Lower lobe of right lung (tissue), 2 donors: ENCODE measurements at regions not wholly inside any gene's neighbourhood (a gene's known extent, or its start where the extent isn't known, plus 50 kb on each side); places are given as distances from the start of the nearest gene placed in this dataset.

Experiments used
- ATAC-seq, 2 donors: fragments of 200-7000 bp; cut with Tn5 transposase; one replicate each; pipeline ENCODE4 v1.9.1; 2020 to 2022; ENCODE audit warnings: mild to moderate bottlenecking in 2 of 2, moderate library complexity in 2 of 2
- DNase-seq: peaks from one replicate; pipeline ENCODE4 v3.0.0-alpha.2; 2020
- H3K27ac ChIP-seq: fragments of 200-600 bp; one replicate; pipeline ENCODE4 v1.8.0; 2022
- H3K27me3 ChIP-seq: fragments of 200-600 bp; one replicate; pipeline ENCODE4 v1.8.0; 2022; ENCODE audit warnings: low read depth
- H3K36me3 ChIP-seq: fragments of 200-600 bp; one replicate; pipeline ENCODE4 v1.8.0; 2022; ENCODE audit warnings: mild to moderate bottlenecking
- H3K4me1 ChIP-seq: fragments of 200-600 bp; one replicate; pipeline ENCODE4 v1.8.0; 2022
- H3K4me3 ChIP-seq: fragments of 200-600 bp; one replicate; pipeline ENCODE4 v1.8.0; 2022; ENCODE audit warnings: mild to moderate bottlenecking
- H3K9me3 ChIP-seq: fragments of 200-600 bp; one replicate; pipeline ENCODE4 v1.8.0; 2022
- intact Hi-C: fragments of 100-400 bp; cut with DNase I; formaldehyde crosslinking; loops from one replicate; pipeline ENCODE4 v1.11.0; 2022
- TF ChIP-seq, protein P1 (sequence below): fragments of 200-600 bp; IDR thresholded peaks from one replicate; pipeline ENCODE4 v1.8.0; 2022; ENCODE audit warnings: antibody characterized with exemption, mild to moderate bottlenecking
- donor health status: DM: no; HTN: yes; CAD: no; lungs with severe emphysema.

DNA sequence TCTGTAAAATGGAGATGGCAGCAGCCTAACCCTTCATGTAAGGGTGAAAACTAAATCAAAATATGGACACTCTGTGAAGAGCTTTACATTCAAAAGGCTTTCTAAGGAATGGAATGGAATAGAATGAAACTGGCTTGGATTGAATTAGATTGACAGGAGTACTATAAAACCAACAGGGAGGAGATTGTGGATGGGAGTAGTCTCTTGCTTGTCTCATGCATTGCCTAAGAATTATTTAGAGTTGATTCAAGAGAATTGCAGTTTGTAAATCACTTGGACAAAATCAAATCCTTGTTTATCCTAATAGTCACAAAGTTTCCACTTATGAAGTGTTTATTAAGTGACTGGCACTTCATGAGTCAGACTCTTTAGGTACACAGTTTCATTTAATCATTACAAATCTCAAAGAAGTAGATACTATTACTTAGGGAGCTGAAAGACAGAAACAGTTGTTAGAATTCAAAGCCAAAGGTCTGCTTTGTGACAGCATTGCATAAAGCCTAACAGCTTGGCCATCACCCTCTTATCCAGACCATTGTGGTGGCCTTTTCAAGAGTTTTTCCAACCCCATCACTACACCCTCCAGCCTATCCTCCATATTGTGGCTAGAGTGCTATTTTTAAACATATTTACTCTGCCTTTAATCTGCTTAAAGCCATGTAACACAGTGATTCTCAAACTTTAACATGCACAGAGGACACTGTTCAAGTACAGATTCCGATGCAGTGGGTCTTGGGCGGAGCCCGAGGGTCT, 91.9 kb upstream of the GHITM start:
- Histone ChIP-seq H3K27me3 (no peaks in the 10 kb centered on the region), H3K9me3 (no peaks in the 10 kb centered on the region), H3K4me3 (no peak overlapping the region), H3K4me1 (no peaks in the 10 kb centered on the region), H3K27ac (no peak overlapping the region), H3K36me3 (no peaks in the 10 kb centered on the region)
- peak in 1 of 2 donors; percentile 23 for ATAC-seq
- intact Hi-C loops, result no loop called here
- DNase-seq, result no peak
- TF ChIP-seq, protein P1, sequence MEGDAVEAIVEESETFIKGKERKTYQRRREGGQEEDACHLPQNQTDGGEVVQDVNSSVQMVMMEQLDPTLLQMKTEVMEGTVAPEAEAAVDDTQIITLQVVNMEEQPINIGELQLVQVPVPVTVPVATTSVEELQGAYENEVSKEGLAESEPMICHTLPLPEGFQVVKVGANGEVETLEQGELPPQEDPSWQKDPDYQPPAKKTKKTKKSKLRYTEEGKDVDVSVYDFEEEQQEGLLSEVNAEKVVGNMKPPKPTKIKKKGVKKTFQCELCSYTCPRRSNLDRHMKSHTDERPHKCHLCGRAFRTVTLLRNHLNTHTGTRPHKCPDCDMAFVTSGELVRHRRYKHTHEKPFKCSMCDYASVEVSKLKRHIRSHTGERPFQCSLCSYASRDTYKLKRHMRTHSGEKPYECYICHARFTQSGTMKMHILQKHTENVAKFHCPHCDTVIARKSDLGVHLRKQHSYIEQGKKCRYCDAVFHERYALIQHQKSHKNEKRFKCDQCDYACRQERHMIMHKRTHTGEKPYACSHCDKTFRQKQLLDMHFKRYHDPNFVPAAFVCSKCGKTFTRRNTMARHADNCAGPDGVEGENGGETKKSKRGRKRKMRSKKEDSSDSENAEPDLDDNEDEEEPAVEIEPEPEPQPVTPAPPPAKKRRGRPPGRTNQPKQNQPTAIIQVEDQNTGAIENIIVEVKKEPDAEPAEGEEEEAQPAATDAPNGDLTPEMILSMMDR, result no peak

DNA sequence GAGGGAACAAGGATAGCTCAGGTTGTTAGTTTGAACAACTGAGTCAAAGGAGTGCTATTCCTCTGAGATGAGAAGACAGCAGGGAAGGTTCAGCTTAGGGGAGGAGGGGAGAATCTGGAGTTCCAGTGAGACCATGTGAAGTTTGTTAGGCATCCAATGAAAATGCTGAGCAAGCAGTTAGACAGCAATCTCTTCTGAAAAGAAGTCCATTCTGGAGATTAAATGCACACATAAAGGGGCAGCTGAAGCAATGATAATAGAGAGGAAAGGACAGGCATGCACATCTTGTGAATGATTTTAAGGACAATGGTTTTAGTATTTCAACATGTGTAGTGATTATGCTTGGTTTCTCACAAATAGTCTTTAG, 89.7 kb upstream of the GHITM start:
- H3K4me3 ChIP-seq, result no peak overlapping the region
- no peaks in the 10 kb centered on the region for H3K27me3 ChIP-seq
- H3K36me3 ChIP-seq, result no peaks in the 10 kb centered on the region
- TF ChIP-seq, protein P1, result no peak
- H3K27ac ChIP-seq, result no peak overlapping the region
- no peak for DNase-seq
- H3K9me3 ChIP-seq, result no peaks in the 10 kb centered on the region
- no peak for ATAC-seq
- intact Hi-C loops, result no loop called here
- no peaks in the 10 kb centered on the region for H3K4me1 ChIP-seq

DNA sequence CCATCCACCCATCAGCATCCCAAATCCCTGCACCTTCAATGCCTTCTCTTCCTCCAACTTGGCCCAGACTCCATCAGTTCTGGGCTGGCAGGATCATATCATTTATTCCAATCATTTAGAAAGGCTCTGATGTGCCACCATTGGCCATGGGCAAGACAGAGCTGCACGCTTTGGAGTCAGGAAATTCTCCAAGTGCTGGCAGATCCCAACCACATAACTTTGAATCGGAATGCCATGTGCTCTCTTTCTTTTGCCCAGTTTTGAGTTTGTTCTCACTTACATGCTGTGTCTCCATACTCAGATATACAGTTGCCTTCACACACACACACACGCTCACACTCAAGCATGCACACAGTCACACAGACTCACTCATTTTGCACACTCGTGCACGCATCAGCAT, 85.7 kb upstream of the GHITM start:
- no peak overlapping the region for H3K27ac ChIP-seq
- no peaks in the 10 kb centered on the region for H3K4me1 ChIP-seq
- ATAC-seq, result no peak
- intact Hi-C loops, result no loop called here
- no peaks in the 10 kb centered on the region for H3K36me3 ChIP-seq
- no peak for DNase-seq
- no peak overlapping the region for H3K4me3 ChIP-seq
- TF ChIP-seq, protein P1, result no peak
- no peaks in the 10 kb centered on the region for H3K27me3 ChIP-seq
- no peaks in the 10 kb centered on the region for H3K9me3 ChIP-seq

DNA sequence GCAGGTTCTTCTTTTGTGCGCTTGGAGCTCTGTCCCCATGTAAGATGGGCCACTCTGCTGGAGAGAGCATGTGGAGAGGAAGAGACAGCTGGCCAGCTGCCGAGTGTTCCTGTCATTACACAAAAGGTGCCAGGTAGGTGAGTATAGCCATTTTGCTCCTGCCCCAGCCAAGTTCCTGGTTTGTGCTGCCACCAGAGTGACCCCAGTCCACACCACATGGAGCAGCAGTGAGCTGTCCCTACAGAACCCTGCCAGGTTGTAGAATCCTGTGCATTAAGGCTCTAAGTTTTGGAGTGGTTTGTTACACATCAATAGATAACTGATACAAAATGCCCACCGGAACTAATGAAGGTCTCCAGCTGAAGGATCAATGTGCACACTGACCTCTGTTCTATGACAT, 84.6 kb upstream of the GHITM start:
- ATAC-seq, result no peak
- DNase-seq, result no peak
- no peak overlapping the region for H3K4me3 ChIP-seq
- no peaks in the 10 kb centered on the region for H3K36me3 ChIP-seq
- H3K9me3 ChIP-seq, result no peaks in the 10 kb centered on the region
- H3K27me3 ChIP-seq, result peaks cover 5% of the 10 kb centered on the region
- TF ChIP-seq, protein P1, result no peak
- H3K27ac ChIP-seq, result no peak overlapping the region
- H3K4me1 ChIP-seq, result no peaks in the 10 kb centered on the region
- intact Hi-C loops, result no loop called here

DNA sequence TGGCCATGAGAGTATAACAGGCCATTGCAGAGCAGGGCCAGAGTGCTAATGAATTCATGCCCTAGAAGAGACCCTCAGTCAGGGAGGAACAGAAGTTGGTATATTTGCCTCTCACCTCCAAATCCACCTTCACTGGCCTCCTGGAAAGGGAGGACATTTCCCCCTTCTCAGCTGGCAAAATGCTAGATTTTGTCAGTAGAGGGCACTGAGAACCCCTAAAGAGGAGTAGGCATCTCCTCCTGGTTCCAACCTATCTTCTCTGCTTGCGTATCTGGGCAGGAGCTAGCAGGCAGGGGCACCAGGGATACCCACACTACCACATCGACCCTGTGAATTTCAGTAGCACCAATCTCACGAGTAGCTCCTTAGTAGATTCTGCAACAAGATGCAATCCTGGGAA, 79.8 kb upstream of the GHITM start:
- Histone ChIP-seq H3K27me3 (peaks cover 5% of the 10 kb centered on the region), H3K4me3 (no peak overlapping the region), H3K36me3 (no peaks in the 10 kb centered on the region), H3K4me1 (no peaks in the 10 kb centered on the region), H3K9me3 (no peaks in the 10 kb centered on the region), H3K27ac (no peak overlapping the region)
- ATAC-seq (no peak), DNase-seq (no peak)
- intact Hi-C loops, result no loop called here
- TF ChIP-seq, protein P1, result no peak
